Glomerular visceral epithelial cell (primary cell): ENCODE measurements at regions not wholly inside any gene's neighbourhood (a gene's known extent, or its start where the extent isn't known, plus 50 kb on each side); places are given as distances from the start of the nearest gene placed in this dataset.

Source experiments
- DNase-seq: peaks from one replicate; pipeline ENCODE4 v3.0.0-alpha.2; 2016; ENCODE audit errors: extremely low spot score

DNA sequence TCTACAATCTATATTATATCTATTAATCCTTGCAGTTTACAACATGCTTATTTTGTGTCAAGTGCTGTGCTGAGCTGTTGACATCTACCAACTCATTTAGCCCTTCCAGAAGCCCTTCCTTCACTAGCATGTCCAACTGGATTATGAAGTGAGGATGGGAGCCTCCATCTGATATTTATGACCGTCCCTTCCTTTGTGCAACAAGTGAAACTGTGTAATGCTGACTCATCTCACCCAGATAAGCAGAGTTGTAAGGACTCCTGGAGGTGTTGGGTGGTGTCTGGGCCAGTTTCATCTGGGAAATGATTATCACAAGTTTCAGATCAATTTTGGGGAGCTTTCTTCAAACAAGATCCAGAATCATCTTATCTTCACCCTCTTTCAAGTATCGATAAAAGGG lies 156.6 kb upstream of the ETAA1 start:
- DNase-seq: no peak

DNA sequence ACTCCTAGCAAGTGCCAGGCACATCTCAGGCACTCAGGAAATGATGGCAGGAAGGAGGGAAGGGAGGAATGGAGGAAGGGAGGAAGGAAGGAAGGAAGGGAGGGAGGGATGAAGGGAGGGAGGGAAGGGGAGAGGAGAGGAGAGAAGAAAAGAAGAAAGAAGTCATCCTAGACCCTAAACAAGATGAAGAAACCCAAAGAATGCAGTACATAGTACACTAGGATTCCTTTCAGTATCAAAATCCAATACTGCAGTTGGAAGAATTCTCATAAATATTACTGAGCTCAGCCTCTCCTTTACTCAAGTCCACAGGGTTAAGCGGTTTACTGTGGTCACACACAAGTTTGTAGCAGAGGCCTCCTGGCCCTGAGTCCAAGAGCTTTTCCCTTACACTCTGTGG lies 155.7 kb upstream of the ETAA1 start:
- no peak for DNase-seq

GRCh38 chr2:67242456-67242855 lies 154.7 kb upstream of the ETAA1 start:
- DNase-seq: no peak

GRCh38 chr2:67243919-67244318 lies 153.2 kb upstream of the ETAA1 start:
- no peak for DNase-seq

DNA sequence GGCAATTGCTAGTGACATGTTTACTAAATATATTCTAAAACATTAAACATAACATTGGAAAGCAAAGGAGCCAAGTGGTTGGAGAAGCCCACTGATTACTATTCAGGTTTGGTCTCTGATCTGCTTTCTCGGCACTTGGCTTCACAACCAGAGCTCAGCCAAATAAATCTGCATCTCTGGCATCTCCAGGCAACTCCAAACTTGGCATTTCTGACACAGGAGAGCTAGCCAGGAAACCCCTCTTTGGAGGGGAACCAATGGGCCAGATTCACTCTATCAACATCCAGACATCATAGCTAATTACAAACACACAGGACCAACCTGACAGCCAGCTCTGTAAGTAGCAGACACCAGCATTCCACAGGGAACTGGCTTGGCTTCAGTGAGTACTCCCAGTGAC lies 150.3 kb upstream of the ETAA1 start:
- DNase-seq: no peak

GRCh38 chr2:67251741-67252140 lies 145.4 kb upstream of the ETAA1 start:
- DNase-seq: no peak

DNA sequence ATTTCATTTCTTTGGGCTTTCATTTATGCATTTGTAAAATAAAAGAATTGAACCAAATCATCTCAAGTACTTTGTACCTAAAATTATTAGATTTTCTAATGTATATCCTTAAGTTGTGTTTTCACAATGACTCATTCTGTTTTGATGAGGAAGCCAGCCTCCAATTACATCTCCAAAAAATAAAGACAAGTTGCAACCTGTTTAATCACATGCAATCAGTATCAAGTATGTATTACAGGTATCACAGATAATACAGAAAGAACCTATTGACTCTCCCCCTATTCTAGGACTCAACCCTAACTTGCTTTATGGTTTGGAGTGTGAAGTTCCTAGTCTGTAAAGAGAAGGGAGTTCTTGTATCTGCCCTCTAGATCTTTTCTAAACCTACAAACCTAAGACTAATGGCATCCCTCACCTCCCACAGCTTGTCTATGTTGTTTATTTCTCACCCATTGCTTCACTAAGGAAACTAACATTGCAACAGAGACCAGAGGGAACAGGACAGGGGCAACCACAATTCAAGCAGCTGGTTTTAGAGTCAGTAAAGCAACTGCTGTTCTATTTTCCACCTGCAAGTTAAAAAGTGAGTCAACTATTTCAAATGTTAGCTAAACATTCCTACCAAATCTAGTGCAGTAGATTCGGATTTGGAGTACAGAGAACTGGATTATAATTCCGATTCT lies 141.1 kb upstream of the ETAA1 start:
- DNase-seq: peak; percentile 2

- no peak for DNase-seq
Measured at GRCh38 chr2:67256892-67257291, 140.2 kb upstream of the ETAA1 start.

- no peak for DNase-seq
Measured at GRCh38 chr2:67258122-67258521, 139.0 kb upstream of the ETAA1 start.

DNA sequence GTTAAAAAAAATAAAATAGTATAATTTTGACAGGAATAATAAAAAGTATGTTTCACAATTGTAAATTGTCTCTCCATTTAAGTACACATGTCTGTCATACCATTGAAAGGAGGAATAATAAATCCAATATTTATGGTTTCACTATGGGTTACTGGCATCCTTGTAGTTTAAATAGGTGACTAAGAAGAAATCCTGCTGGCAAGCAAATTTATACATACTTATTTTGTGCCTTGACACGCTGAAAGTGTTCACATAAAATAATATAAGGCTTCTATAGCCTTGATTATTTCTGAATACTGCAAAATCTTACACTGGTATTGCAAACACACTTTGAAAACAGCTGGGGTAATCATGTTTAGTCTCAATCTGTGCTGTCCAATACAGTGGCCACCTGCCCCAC lies 138.3 kb upstream of the ETAA1 start:
- no peak for DNase-seq

- DNase-seq: peak; percentile 57
Measured at GRCh38 chr2:67259556-67260342, 137.4 kb upstream of the ETAA1 start.

DNA sequence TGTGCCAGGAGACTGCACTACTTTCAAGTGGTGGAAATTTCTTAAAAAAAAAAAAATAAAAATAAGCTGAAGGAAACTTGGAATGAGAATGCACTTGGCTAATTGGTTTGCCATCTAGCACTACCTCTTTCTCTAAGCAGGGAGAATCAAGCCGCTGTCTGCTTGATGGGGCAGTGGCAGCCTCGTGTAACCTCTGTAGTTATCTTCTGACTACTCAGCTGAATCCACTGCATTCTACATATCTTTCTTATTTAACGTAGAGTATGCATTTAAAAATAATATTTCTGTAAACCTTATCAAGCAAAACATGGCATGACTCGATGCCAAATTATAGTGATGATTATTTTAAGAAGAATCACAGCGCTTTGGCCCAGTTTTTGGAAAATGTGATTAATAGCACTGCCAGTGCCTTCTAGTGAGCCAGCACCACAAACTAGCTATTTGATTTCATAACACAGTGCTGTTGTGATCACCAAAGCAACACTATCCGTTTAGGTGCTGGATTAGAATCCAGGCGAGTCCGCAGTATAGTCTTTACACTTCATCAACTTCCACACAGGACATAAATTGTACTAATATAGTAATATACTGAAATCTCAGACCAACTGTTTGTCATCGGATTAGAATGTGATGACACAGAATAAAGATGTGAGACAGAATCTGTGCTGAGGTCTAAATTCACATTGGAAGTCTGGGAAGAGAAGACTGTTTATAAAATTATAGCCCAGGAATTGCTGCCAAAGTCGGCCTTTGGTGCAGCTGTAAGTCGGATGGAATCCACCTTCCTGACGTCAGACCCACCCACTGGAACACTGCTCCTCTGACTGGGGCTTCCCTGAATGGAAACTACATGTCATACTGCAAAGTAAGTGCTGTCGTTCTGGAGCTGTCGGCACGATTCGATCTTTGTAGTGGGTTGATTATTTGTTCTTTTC lies 136.5 kb upstream of the ETAA1 start:
- peak; percentile 91 for DNase-seq

GRCh38 chr2:67267241-67267640 lies 129.9 kb upstream of the ETAA1 start:
- no peak for DNase-seq

GRCh38 chr2:67268797-67269196 lies 128.3 kb upstream of the ETAA1 start:
- peak; percentile 4 for DNase-seq

GRCh38 chr2:67272195-67272594 lies 124.9 kb upstream of the ETAA1 start:
- no peak for DNase-seq

DNA sequence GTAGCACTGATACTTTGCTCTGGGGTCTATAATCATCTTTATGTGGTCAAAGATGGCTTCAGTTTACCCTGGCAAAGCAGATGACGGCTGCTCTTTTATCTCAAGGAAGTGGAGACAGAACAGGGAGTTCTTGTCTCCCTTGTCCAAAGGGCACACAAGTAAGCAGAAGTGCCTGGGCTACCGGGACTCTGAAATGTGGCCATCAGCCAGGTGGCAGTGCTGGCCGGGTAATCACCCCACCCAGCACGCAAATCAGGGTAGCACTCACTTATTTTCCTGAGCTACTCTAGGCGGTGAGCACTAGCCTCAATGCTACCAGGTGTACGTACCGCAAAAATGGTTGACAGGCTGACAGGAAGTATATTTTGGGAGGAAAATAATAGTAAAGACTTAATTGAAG lies 119.7 kb upstream of the ETAA1 start:
- no peak for DNase-seq

DNA sequence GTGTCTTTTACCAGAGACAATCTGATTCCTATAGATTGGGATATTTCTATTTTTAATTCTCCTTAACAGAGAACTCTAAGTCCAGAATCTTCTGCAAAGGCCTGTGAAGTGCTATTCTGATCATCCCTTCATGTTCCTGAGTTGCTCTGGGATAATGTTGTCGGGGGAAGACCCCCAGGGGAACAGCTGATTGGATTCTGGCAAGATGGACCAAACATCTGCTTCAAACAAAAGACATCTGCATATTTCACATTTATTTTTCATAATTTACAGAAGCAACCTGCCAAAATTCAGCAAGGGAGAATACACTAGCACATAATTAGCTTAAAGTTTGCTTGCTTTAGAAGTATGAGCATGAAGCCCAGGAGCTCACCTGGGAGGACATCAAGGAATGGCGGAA lies 116.0 kb upstream of the ETAA1 start:
- no peak for DNase-seq

GRCh38 chr2:67283641-67284040 lies 113.5 kb upstream of the ETAA1 start:
- DNase-seq: no peak

- no peak for DNase-seq
Measured at GRCh38 chr2:67286981-67287759, 110.0 kb upstream of the ETAA1 start.

GRCh38 chr2:67289271-67289670 lies 107.9 kb upstream of the ETAA1 start:
- no peak for DNase-seq

- DNase-seq: peak; percentile 79
Measured at GRCh38 chr2:67289921-67290371, 107.2 kb upstream of the ETAA1 start.
